BLaER1 (cell line): ENCODE measurements at regions not wholly inside any gene's neighbourhood (a gene's known extent, or its start where the extent isn't known, plus 50 kb on each side); places are given as distances from the start of the nearest gene placed in this dataset.

Experiments
- H3K27ac ChIP-seq: shearing (Covaris generic); formaldehyde crosslinking; 2 replicates; pipeline ENCODE4 v1.8.1; 2022
- H3K27me3 ChIP-seq: shearing (Covaris generic); formaldehyde crosslinking; 2 replicates; pipeline ENCODE4 v1.8.1; 2022
- H3K36me3 ChIP-seq: shearing (Covaris generic); formaldehyde crosslinking; 2 replicates; pipeline ENCODE4 v1.8.1; 2022
- H3K4me1 ChIP-seq: shearing (Covaris generic); formaldehyde crosslinking; 2 replicates; pipeline ENCODE4 v1.8.1; 2022
- H3K4me2 ChIP-seq: shearing (Covaris generic); formaldehyde crosslinking; 2 replicates; pipeline ENCODE4 v1.8.1; 2022
- H3K4me3 ChIP-seq: shearing (Covaris generic); formaldehyde crosslinking; 2 replicates; pipeline ENCODE4 v1.8.1; 2022
- H3K9ac ChIP-seq: shearing (Covaris generic); formaldehyde crosslinking; 2 replicates; pipeline ENCODE4 v1.8.1; 2022
- H3K9me3 ChIP-seq: shearing (Covaris generic); formaldehyde crosslinking; 2 replicates; pipeline ENCODE4 v1.8.1; 2022
- H4K20me1 ChIP-seq: shearing (Covaris generic); formaldehyde crosslinking; 2 replicates; pipeline ENCODE4 v1.8.1; 2022
- Cebpa-rat ChIP-seq: shearing (Covaris generic); IDR thresholded peaks from 2 replicates; pipeline ENCODE4 v1.8.1; 2022

DNA sequence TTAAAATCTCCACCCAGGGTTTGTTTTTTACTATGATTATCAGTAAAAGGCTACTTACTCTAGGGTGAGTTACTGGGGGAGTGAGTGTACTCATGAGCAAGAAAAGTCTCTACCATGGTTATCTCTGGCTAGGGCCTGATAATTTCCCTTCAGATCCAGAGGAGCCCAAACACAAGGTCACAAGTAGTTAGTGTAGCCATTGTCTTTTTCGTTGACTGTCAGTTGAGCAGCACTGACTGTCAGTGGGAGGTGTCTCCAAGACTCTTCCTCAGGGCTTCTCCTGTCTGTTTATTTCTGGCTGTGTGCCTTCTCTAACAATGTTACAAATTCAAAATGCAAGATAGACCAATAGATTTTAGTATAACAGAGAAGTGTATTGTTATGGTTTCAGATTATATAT is 181.2 kb upstream of the MIS18BP1 start:
- H3K4me2 ChIP-seq, result no peak overlapping the region
- no peaks in the 10 kb centered on the region for H3K36me3 ChIP-seq
- no peaks in the 10 kb centered on the region for H3K27me3 ChIP-seq
- no peaks in the 10 kb centered on the region for H3K4me1 ChIP-seq
- H3K9ac ChIP-seq, result no peak overlapping the region
- no peak overlapping the region for H3K4me3 ChIP-seq
- H4K20me1 ChIP-seq, result no peaks in the 10 kb centered on the region
- H3K9me3 ChIP-seq, result no peaks in the 10 kb centered on the region
- no peak for TF ChIP-seq Cebpa-rat
- H3K27ac ChIP-seq, result no peak overlapping the region

DNA sequence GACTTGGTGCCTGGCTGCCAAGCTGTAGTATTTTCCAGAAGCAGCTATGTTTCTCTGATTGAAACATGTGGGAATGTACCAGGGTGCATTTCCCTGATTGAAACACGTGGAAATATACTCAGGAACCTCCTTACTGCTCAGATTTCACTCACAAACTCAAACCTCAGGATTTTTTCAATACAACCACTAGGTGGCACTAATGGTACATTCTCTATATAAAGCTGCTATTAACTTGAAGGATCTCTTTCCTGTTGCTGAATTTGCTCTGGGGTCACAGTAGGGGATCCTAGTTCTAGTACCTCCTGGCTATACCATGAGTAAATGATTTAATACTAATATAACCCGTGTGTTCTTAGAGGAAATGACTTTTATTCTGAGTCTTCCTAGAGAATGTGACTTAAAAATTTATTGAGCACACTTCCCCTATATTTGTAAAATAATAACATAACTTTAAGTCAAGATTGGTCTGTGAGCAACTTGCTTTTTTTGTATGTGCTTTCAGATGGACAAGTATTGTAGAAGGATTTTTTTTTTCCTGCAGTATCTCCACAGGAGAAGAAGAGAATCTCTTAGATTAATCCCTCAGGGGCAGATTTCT is 173.8 kb upstream of the MIS18BP1 start:
- H3K9me3 ChIP-seq, result no peaks in the 10 kb centered on the region; the same call in 1 of the 2 replicates
- no peaks in the 10 kb centered on the region for H4K20me1 ChIP-seq
- H3K4me2 ChIP-seq, result no peak overlapping the region
- no peak overlapping the region for H3K4me3 ChIP-seq
- no peak overlapping the region for H3K27ac ChIP-seq
- no peaks in the 10 kb centered on the region for H3K36me3 ChIP-seq
- no peaks in the 10 kb centered on the region for H3K27me3 ChIP-seq
- H3K4me1 ChIP-seq, result no peaks in the 10 kb centered on the region
- no peak for TF ChIP-seq Cebpa-rat
- H3K9ac ChIP-seq, result no peak overlapping the region

DNA sequence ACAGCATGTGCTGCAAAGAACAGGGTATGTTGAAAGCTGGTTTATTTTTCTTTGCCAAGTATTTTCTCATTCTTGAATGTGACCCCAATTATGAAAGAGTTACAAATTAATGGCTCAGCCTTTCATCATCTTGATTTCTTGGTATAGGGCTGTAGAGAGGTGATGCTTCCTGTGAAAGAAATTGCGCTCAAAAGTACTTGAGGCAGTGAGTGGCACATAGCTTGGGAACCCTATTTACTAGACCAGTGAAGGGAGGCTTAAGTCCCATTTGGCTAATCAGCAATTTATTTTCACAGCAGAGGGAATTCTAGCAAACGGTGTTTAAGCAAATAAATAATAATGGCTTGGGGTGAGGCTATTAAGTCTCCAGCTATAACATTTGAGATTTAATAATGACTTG is 153.9 kb upstream of the MIS18BP1 start:
- H3K9ac ChIP-seq, result no peak overlapping the region

DNA sequence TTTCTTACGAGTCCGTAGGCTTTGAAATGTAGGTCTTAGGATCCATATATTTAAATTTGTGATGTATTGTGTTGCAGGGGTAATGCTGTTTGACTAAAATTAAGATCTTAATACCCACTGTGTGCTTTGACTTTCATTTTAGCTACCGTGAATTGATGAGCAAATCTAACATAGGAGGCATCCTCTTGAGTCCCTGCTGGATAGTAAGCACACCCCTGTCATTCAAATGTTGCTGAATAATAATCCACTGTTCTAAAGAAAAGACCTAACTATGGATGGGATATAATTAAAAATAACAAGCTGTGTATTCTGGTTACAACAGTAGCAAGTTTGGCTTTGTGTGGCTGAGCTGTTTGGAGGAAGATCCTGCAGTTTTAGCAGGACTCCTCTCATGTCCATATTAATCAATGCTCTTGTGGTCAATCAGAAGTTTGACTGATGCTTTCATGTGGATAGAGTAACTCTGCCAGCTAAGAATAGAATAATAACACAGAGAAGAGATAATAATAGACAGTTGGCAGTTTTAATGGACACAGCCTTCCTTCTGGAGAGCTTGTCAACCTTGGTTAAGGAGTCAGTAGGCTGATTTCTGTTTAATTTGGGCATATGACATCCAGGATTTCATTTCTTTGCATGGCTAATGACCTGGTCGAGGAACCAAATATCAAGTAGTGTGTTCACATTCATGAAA is 148.1 kb upstream of the MIS18BP1 start:
- Histone ChIP-seq H3K9ac (no peak overlapping the region), H3K4me2 (no peak overlapping the region), H3K4me3 (no peak overlapping the region), H3K27ac (no peak overlapping the region), H3K4me1 (peaks cover 8% of the 10 kb centered on the region; the same call in 1 of the 2 replicates), H3K9me3 (no peaks in the 10 kb centered on the region), H3K27me3 (no peaks in the 10 kb centered on the region), H3K36me3 (no peaks in the 10 kb centered on the region), H4K20me1 (no peaks in the 10 kb centered on the region)
- no peak for TF ChIP-seq Cebpa-rat

More for the DNA sequence above, 153.9 kb upstream of the MIS18BP1 start:
- Histone ChIP-seq H3K4me3 (no peak overlapping the region), H3K4me1 (no peaks in the 10 kb centered on the region), H3K27me3 (no peaks in the 10 kb centered on the region), H3K36me3 (no peaks in the 10 kb centered on the region), H3K4me2 (no peak overlapping the region), H4K20me1 (no peaks in the 10 kb centered on the region), H3K9me3 (peaks cover 11% of the 10 kb centered on the region), H3K27ac (no peak overlapping the region)
- TF ChIP-seq Cebpa-rat, result no peak

DNA sequence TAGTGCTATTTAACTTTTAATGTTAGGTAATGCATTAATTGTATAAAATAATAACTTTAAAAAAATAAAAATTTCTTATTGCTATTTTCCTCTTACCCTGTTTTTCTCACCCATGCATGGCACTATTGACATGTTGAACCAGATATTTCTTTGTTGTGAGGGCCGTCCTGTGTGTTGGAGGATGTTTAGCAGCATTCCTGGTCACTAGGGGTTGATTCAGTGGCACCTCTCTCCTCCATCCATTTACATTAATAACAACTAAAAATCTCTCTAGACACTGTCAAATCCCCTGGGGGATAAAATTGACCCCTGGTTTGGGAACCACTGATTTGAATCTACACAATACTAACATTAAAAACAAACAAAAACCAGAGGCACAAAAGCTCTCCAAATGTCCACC is 147.5 kb upstream of the MIS18BP1 start:
- Histone ChIP-seq H3K9me3 (no peaks in the 10 kb centered on the region), H3K36me3 (no peaks in the 10 kb centered on the region), H3K9ac (no peak overlapping the region), H3K27me3 (no peaks in the 10 kb centered on the region), H3K4me1 (peaks cover 8% of the 10 kb centered on the region; the same call in 1 of the 2 replicates), H3K27ac (no peak overlapping the region), H3K4me3 (no peak overlapping the region), H3K4me2 (no peak overlapping the region), H4K20me1 (no peaks in the 10 kb centered on the region)
- TF ChIP-seq Cebpa-rat, result no peak

DNA sequence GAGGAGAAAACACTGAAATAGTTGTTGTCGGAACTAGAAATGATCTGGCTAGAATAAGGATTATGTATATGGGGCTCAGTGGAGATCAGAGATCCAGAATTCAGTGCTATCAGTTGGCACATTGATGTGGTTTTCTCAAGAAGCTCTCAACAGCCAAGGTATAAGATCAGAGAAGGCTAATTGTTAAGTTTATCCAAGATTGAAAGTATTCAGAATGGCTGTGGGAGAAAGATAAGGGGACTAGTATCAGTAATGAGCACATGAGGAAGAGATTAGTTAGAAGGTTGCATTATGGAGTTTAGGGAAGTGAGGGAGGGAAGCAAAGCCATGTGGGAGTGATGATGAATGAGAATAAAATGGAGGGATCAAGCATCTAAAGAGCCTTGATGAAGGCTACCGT is 128.1 kb upstream of the MIS18BP1 start:
- Histone ChIP-seq H3K27ac (no peak overlapping the region), H3K27me3 (no peaks in the 10 kb centered on the region), H3K4me3 (no peak overlapping the region), H3K36me3 (no peaks in the 10 kb centered on the region), H3K4me1 (no peaks in the 10 kb centered on the region), H3K9ac (no peak overlapping the region), H3K4me2 (no peak overlapping the region), H4K20me1 (no peaks in the 10 kb centered on the region), H3K9me3 (no peaks in the 10 kb centered on the region)
- TF ChIP-seq Cebpa-rat, result no peak

DNA sequence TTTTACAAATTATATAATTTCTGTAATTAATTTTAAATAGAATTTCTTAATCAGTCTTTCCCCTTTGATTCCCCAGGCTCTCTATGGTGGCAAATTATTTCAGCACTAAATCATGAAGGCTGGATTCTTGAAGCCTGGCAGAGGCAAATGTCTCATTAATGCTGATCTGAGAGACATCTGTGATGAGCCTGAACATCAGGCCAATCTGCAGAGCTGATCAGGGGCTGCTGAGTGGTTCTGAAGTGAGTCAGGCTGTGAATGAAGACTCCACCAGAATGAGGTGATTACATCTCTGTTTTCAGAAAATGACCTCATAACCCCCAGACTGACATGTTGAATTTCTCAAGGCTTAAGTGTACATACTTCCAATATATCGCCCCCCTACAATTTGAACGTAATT is 124.2 kb upstream of the MIS18BP1 start:
- Histone ChIP-seq H3K9me3 (no peaks in the 10 kb centered on the region), H4K20me1 (no peaks in the 10 kb centered on the region), H3K4me2 (no peak overlapping the region), H3K27me3 (no peaks in the 10 kb centered on the region), H3K9ac (no peak overlapping the region), H3K36me3 (no peaks in the 10 kb centered on the region), H3K4me1 (no peaks in the 10 kb centered on the region), H3K4me3 (no peak overlapping the region), H3K27ac (no peak overlapping the region)
- TF ChIP-seq Cebpa-rat, result no peak

DNA sequence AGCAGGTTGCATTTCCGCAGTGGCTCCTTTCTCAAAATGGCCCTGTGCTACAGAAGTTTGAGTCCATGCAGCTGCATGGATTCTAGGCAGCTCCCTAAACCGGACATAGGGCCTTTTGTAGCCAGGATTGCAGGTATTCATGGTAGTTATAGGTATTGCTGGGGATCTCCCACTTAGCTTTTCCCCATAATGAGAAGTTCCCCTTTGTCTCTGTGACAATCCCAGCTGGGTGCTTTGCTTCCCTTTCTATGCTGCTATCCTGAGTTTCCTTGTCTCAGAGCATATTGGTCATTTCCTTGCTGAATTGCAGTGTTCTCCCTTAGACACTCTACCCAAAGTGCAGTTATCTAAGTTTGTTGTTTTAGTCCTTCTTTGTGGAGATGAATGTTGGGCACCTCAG is 120.9 kb upstream of the MIS18BP1 start:
- Histone ChIP-seq H3K9ac (no peak overlapping the region), H3K27me3 (no peaks in the 10 kb centered on the region), H3K27ac (no peak overlapping the region), H4K20me1 (no peaks in the 10 kb centered on the region), H3K4me1 (no peaks in the 10 kb centered on the region), H3K36me3 (no peaks in the 10 kb centered on the region), H3K4me2 (no peak overlapping the region), H3K9me3 (no peaks in the 10 kb centered on the region), H3K4me3 (no peak overlapping the region)
- TF ChIP-seq Cebpa-rat, result no peak

DNA sequence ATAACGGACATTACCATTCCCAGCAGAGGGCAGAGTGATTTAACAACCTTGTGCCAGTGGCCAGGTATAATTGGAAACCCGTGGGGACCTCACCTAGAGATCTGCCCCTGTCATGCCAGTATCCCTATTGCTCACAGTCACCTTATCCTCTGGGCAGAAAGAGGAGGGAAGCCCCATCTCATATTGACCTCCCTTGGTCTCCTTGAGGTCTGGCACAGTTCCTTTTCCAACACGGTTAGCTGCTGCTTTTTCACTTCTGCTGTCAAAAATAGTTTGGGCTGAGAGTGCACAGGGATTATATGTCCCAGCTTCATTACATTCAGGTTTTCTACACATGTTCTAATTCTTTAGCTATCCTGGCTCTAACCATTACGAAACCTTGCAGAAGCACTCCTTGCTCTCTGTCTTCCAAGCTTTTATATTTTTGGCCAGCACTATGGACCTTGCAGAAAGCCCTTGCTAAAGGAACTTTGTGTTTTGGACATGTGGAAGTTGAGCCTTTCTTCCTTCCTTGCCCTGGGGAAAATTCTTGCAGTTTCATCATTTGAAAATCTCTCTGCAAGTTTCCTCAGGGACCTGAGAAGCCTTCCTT is 111.7 kb upstream of the MIS18BP1 start:
- no peak overlapping the region for H3K27ac ChIP-seq
- H3K4me3 ChIP-seq, result no peak overlapping the region
- no peaks in the 10 kb centered on the region for H3K9me3 ChIP-seq
- H4K20me1 ChIP-seq, result no peaks in the 10 kb centered on the region
- no peaks in the 10 kb centered on the region for H3K4me1 ChIP-seq
- H3K4me2 ChIP-seq, result no peak overlapping the region
- H3K36me3 ChIP-seq, result no peaks in the 10 kb centered on the region
- no peak for TF ChIP-seq Cebpa-rat
- no peak overlapping the region for H3K9ac ChIP-seq
- no peaks in the 10 kb centered on the region for H3K27me3 ChIP-seq

DNA sequence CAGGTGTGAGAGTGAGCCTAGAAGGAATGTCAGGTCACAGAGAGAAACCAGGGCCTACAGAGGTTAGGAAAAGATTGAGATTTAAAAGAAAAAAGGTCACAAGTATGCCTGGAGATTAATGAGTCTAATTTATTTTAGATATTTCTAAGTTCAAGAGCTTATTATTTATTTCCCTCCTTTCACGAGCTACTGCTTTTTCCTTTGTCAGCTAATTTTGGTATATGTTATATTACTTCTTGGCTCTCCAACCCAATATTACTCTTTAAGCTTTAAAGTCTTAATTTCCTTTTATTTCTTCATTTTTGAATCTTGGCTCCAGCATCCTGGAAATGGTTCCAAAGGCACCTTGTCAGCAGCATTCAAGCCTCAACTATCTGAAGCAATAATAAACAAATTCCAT is 109.5 kb upstream of the MIS18BP1 start:
- H3K27ac ChIP-seq, result no peak overlapping the region
- no peaks in the 10 kb centered on the region for H3K9me3 ChIP-seq
- H3K9ac ChIP-seq, result no peak overlapping the region
- no peak for TF ChIP-seq Cebpa-rat
- no peaks in the 10 kb centered on the region for H3K36me3 ChIP-seq
- H3K27me3 ChIP-seq, result no peaks in the 10 kb centered on the region
- H4K20me1 ChIP-seq, result no peaks in the 10 kb centered on the region
- H3K4me2 ChIP-seq, result no peak overlapping the region
- H3K4me3 ChIP-seq, result no peak overlapping the region
- H3K4me1 ChIP-seq, result no peaks in the 10 kb centered on the region
